Heart right ventricle (tissue), 16 donors: ENCODE measurements at regions not wholly inside any gene's neighbourhood (a gene's known extent, or its start where the extent isn't known, plus 50 kb on each side); places are given as distances from the start of the nearest gene placed in this dataset.
"Not testable (repeated sequence)": the region's sequence is repeated elsewhere in the genome, so short reads cannot be mapped to it uniquely, and the experiment has no call there.

ENCODE experiments used
- ATAC-seq, 8 donors: fragments of 200-7000 bp; cut with Tn5 transposase; one replicate each; pipeline ENCODE4 v1.9.1; 2020; ENCODE audit warnings: mild to moderate bottlenecking in 8 of 8, moderate library complexity in 8 of 8, moderate number of reproducible peaks in 1 of 8
- DNase-seq, 2 donors: peaks; one replicate each; pipeline ENCODE4 v3.0.0-alpha.2; 2020
- H3K27ac ChIP-seq, 10 donors: fragments of 200-600 bp; sonication (generic) in 2 of 10; one replicate each; pipeline versions ENCODE4 v1.5.0 to v1.8.0; 2020 to 2022; ENCODE audit warnings: mild to moderate bottlenecking in 3 of 10
- H3K27me3 ChIP-seq, 7 donors: fragments of 200-600 bp; one replicate each; pipeline ENCODE4 v1.8.0; 2021 to 2022; ENCODE audit warnings: mild to moderate bottlenecking in 2 of 7
- H3K36me3 ChIP-seq, 9 donors: fragments of 200-600 bp; sonication (generic) in 1 of 9; one replicate each; pipeline versions ENCODE4 v1.5.0 to v1.8.0; 2020 to 2022; ENCODE audit warnings: mild to moderate bottlenecking in 2 of 9
- H3K4me1 ChIP-seq, 9 donors: fragments of 200-600 bp; sonication (generic) in 1 of 9; one replicate each; pipeline versions ENCODE4 v1.5.0 to v1.8.0; 2020 to 2022; ENCODE audit warnings: mild to moderate bottlenecking in 4 of 9
- H3K4me3 ChIP-seq, 10 donors: fragments of 200-600 bp; sonication (generic) in 2 of 10; one replicate each; pipeline versions ENCODE4 v1.5.0 to v1.8.0; 2020 to 2022; ENCODE audit warnings: mild to moderate bottlenecking in 7 of 10, moderate library complexity in 2 of 10
- H3K9me3 ChIP-seq, 11 donors: fragments of 200-600 bp in 10 of 11; sonication (generic) in 2 of 11; one replicate each; pipeline versions ENCODE4 v1.5.0 to v1.8.0; 2013 to 2022; ENCODE audit warnings: mild to moderate bottlenecking in 2 of 11, control low read depth in 1 of 11, moderate library complexity in 1 of 11
- CTCF ChIP-seq, 9 donors: fragments of 200-600 bp; sonication (generic) in 2 of 9; IDR thresholded peaks; one replicate each; pipeline versions ENCODE4 v1.5.0 to v1.8.0; 2021 to 2022; ENCODE audit warnings: antibody characterized with exemption in 9 of 9, mild to moderate bottlenecking in 5 of 9, moderate library complexity in 1 of 9
- WGBS, 2 donors: extraction: QIAGEN DNeasy Blood & Tissue Kit; methylation state at CpG; one replicate each; pipeline ENCODE4 v1.1.7; 2013; ENCODE audit warnings: inconsistent platforms in 1 of 2; 5-methylcytosine and 5-hydroxymethylcytosine counted together
- intact Hi-C, 10 donors: fragments of 100-400 bp; cut with DNase I; formaldehyde crosslinking; loops; one replicate each; pipeline versions ENCODE4 v1.11.1 to v1.14.2; 2022
- donor health status: Arrhythmogenic right ventricular cardiomyopathy.
- donor health status: ischemic (EF 13 %, LVEDD 7.1; RV severe dilation, severe dysfunction).
- donor health status: healthy with polysubstance abuse.
- donor health status: DM: no; HTN: yes; CAD: no.
- donor health status: DM: no; HTN: no; CAD: no.
- donor health status: ischemic (EF 25% LVEDD 6.9; RV normal size, moderate dysfunction).
- donor health status: ischemic (EF 25% LVEDD 5.7; RV mildly dilated, moderate dysfunction).
- donor health status: healthy.
- donor health status: DM: yes; HTN: yes; CAD: no.
- donor health status: Ischemic cardiomyopathy.
- donor health status: ischemic (EF 35%, LVEDD 5.7; RV mildly dilated, moderate dysfunction).
- donor health status: nonischemic (EF 11% LVEDD 7.7; RV severe dilation, severe dysfunction).
- donor health status: DM: yes; HTN: yes; CAD: no.
- donor health status: PGD.
- donor health status: ischemic (EF 29% LVEDD 5.4; RV normal size, mild dysfunction).
- donor health status: nonischemic (EF 23%, LVEDD 6.1; RV moderate dilation, normal function).

- Histone ChIP-seq H3K27me3 (peaks cover 0 to 5% (median 0%) of the 10 kb centered on the region in 7 donors), H3K4me1 (no peaks in the 10 kb centered on the region), H3K4me3 (no peak overlapping the region), H3K36me3 (no peaks in the 10 kb centered on the region), H3K9me3 (peaks cover 0 to 4% (median 0%) of the 10 kb centered on the region in 11 donors), H3K27ac (no peak overlapping the region)
- 69 to 77% methylated on average over 19 of the region's 19 CpGs for WGBS, 2 donors
- intact Hi-C loops = no loop called here
- TF ChIP-seq CTCF (IDR thresholded peaks at IDR 0.05) = no peak
- DNase-seq (no peak), ATAC-seq (no peak)
These were observed 259.7 kb upstream of the MGMT start for GRCh38 chr10:129207297-129207696.

- no peak for ATAC-seq
- Histone ChIP-seq H3K4me1 (no peaks in the 10 kb centered on the region), H3K36me3 (no peaks in the 10 kb centered on the region), H3K27me3 (peaks cover 0 to 5% (median 0%) of the 10 kb centered on the region in 7 donors), H3K9me3 (peaks cover 0 to 8% (median 0%) of the 10 kb centered on the region in 11 donors), H3K4me3 (no peak overlapping the region), H3K27ac (no peak overlapping the region)
- intact Hi-C loops = no loop called here
- TF ChIP-seq CTCF (IDR thresholded peaks at IDR 0.05) = no peak
- DNase-seq = no peak
- WGBS, 2 donors = 51 to 55% methylated on average over 5 of the region's 5 CpGs
These were observed 256.2 kb upstream of the MGMT start for GRCh38 chr10:129210876-129211275.

GRCh38 chr10:129213256-129213655 is 253.8 kb upstream of the MGMT start:
- no peak for DNase-seq
- intact Hi-C loops = no loop called here
- no peak for TF ChIP-seq CTCF (IDR thresholded peaks at IDR 0.05)
- H3K4me3 ChIP-seq = no peak overlapping the region
- H3K4me1 ChIP-seq = no peaks in the 10 kb centered on the region
- no peak for ATAC-seq
- no peak overlapping the region for H3K27ac ChIP-seq
- H3K27me3 ChIP-seq = peaks cover 0 to 5% (median 0%) of the 10 kb centered on the region in 7 donors
- H3K9me3 ChIP-seq = peaks cover 0 to 8% (median 0%) of the 10 kb centered on the region in 11 donors
- WGBS, 2 donors = 41 to 56% methylated on average over 1 of the region's 1 CpG
- no peaks in the 10 kb centered on the region for H3K36me3 ChIP-seq

- H3K9me3 ChIP-seq, DNase-seq, H3K4me1 ChIP-seq, H3K4me3 ChIP-seq, ATAC-seq, H3K36me3 ChIP-seq, H3K27me3 ChIP-seq, intact Hi-C loops, H3K27ac ChIP-seq: not testable (repeated sequence)
- 94% methylated on average over 5 of the region's 5 CpGs for WGBS, 2 donors
These were observed 253.0 kb upstream of the MGMT start for GRCh38 chr10:129213996-129214395.

- Histone ChIP-seq H3K27ac (no peak overlapping the region), H3K36me3 (no peaks in the 10 kb centered on the region), H3K27me3 (no peaks in the 10 kb centered on the region), H3K9me3 (peaks cover 0 to 8% (median 0%) of the 10 kb centered on the region in 11 donors), H3K4me3 (no peak overlapping the region), H3K4me1 (no peaks in the 10 kb centered on the region)
- ATAC-seq (no peak), DNase-seq (no peak)
- WGBS, 2 donors = 69 to 72% methylated on average over 5 of the region's 5 CpGs
- intact Hi-C loops = no loop called here
- TF ChIP-seq CTCF (IDR thresholded peaks at IDR 0.05) = no peak
These were observed 247.7 kb upstream of the MGMT start for GRCh38 chr10:129219364-129219763.
